SK-N-SH (cell line): ENCODE measurements at regions not wholly inside any gene's neighbourhood (a gene's known extent, or its start where the extent isn't known, plus 50 kb on each side); places are given as distances from the start of the nearest gene placed in this dataset.

Experiments used
- CTCF ChIA-PET: fragments of 300-600, 350-600 bp; formaldehyde crosslinking; extraction: SDS; loops from one replicate; lab custom pipeline; 2021; lab: Yijun Ruan, JAX
- POLR2A ChIA-PET: fragments of 350-600 bp; sonication (Branson Sonifier 250); formaldehyde crosslinking; extraction: SDS; loops from one replicate; lab custom pipeline; 2020; ENCODE audit warnings: antibody characterized with exemption, inconsistent platforms; lab: Yijun Ruan, JAX
- DNase-seq: peaks from one replicate; pipeline ENCODE4 v3.0.0; 2012
- H2AFZ ChIP-seq: fragments of 200-600 bp; sonication (generic); 2 replicates; pipeline ENCODE4 v1.8.1; 2016; ENCODE audit warnings: antibody characterized with exemption, mild to moderate bottlenecking, low read depth
- H3F3A ChIP-seq: fragments of 200-600 bp; sonication (generic); replicated peaks from 2 replicates; pipeline ENCODE3; 2016; ENCODE audit warnings: antibody characterized with exemption, mild to moderate bottlenecking; ENCODE audit not compliant: insufficient read depth
- H3K27ac ChIP-seq, 2 experiments: fragments of 200-500 bp in 1 of 2; fragments of 200-600 bp in 1 of 2; sonication (Bioruptor generic) in 1 of 2; sonication (generic), shearing (Covaris generic) in 1 of 2; 2 replicates each; pipeline versions ENCODE4 v1.5.1 to v1.6.1; 2014 to 2016; ENCODE audit warnings: low read depth in 2 of 2, inconsistent platforms in 1 of 2, low read length in 1 of 2, mild to moderate bottlenecking in 1 of 2, mixed read lengths in 1 of 2
- H3K27me3 ChIP-seq: fragments of 200-600 bp; sonication (generic), shearing (Covaris generic); 2 replicates; pipeline ENCODE4 v1.6.1; 2016; ENCODE audit warnings: mixed run types; ENCODE audit not compliant: insufficient read depth
- H3K36me3 ChIP-seq, 2 experiments: fragments of 200-500 bp in 1 of 2; fragments of 200-600 bp in 1 of 2; sonication (Bioruptor generic) in 1 of 2; sonication (generic) in 1 of 2; replicated peaks in 1 of 2; 2 replicates each; pipeline versions ENCODE3 to v1.5.1; 2014 to 2016; ENCODE audit warnings: low read length in 1 of 2, mild to moderate bottlenecking in 1 of 2; ENCODE audit not compliant: insufficient read depth in 2 of 2, control insufficient read depth in 1 of 2
- H3K4me1 ChIP-seq, 2 experiments: fragments of 200-500 bp in 1 of 2; fragments of 200-600 bp in 1 of 2; sonication (Bioruptor generic) in 1 of 2; sonication (generic), shearing (Covaris generic) in 1 of 2; 2 replicates each; pipeline versions ENCODE4 v1.5.1 to v1.6.1; 2014 to 2016; ENCODE audit warnings: low read depth in 1 of 2, low read length in 1 of 2, mixed run types in 1 of 2; ENCODE audit not compliant: insufficient read depth in 2 of 2, control insufficient read depth in 1 of 2
- H3K4me2 ChIP-seq: fragments of 200-600 bp; sonication (generic), shearing (Covaris generic); 2 replicates; pipeline ENCODE4 v1.6.1; 2017; ENCODE audit warnings: mixed run types
- H3K4me3 ChIP-seq, 2 experiments: fragments of 200-500 bp in 1 of 2; fragments of 200-600 bp in 1 of 2; sonication (Bioruptor generic) in 1 of 2; sonication (generic), shearing (Covaris generic) in 1 of 2; 2 replicates each; pipeline versions ENCODE4 v1.5.1 to v1.8.1; 2014 to 2016; ENCODE audit warnings: low read depth in 2 of 2, inconsistent platforms in 1 of 2, low read length in 1 of 2, mild to moderate bottlenecking in 1 of 2, mixed read lengths in 1 of 2, moderate library complexity in 1 of 2
- H3K79me2 ChIP-seq: fragments of 200-600 bp; sonication (generic); 2 replicates; pipeline ENCODE4 v1.8.1; 2017; ENCODE audit warnings: mild to moderate bottlenecking; ENCODE audit not compliant: insufficient read depth
- H3K9ac ChIP-seq: fragments of 200-600 bp; sonication (generic); 2 replicates; pipeline ENCODE4 v1.6.1; 2017; ENCODE audit warnings: mixed run types
- H3K9me2 ChIP-seq: fragments of 200-600 bp; sonication (generic); 2 replicates; pipeline ENCODE4 v1.6.1; 2017; ENCODE audit warnings: mixed run types
- H3K9me3 ChIP-seq: fragments of 200-600 bp; sonication (generic); 2 replicates; pipeline ENCODE4 v1.6.1; 2017; ENCODE audit warnings: mixed run types, mild to moderate bottlenecking, moderate library complexity
- H4K20me1 ChIP-seq: fragments of 200-600 bp; sonication (generic); 2 replicates; pipeline ENCODE4 v1.6.1; 2017; ENCODE audit warnings: mild to moderate bottlenecking, mixed run types; ENCODE audit not compliant: insufficient read depth
- ELF1 ChIP-seq: IDR thresholded peaks from 2 replicates; pipeline ENCODE4 v1.4.0; 2012
- EP300 ChIP-seq, 2 experiments: IDR thresholded peaks; 2 replicates each; pipeline versions ENCODE4 v1.4.0 to v1.6.1; 2012; ENCODE audit warnings: borderline replicate concordance in 1 of 2, low read depth in 1 of 2, low read length in 1 of 2
- EZH2phosphoT487 ChIP-seq: fragments of 200-600 bp; sonication (generic); IDR thresholded peaks from 2 replicates; pipeline ENCODE4 v1.6.1; 2017; ENCODE audit warnings: low read depth, mixed run types, mild to moderate bottlenecking, antibody characterized with exemption, moderate library complexity, borderline replicate concordance
- FOSL2 ChIP-seq: IDR thresholded peaks from 2 replicates; pipeline ENCODE4 v1.4.0; 2012; ENCODE audit warnings: low read depth, mild to moderate bottlenecking, moderate library complexity, borderline replicate concordance
- FOXJ3 ChIP-seq: sonication (generic); formaldehyde crosslinking; IDR thresholded peaks from 2 replicates; pipeline ENCODE4 v1.5.1; 2020; ENCODE audit warnings: mild to moderate bottlenecking, missing genetic modification reagents
- FOXM1 ChIP-seq: IDR thresholded peaks from 2 replicates; pipeline ENCODE4 v1.4.0; 2012; ENCODE audit warnings: low read depth, mild to moderate bottlenecking
- GABPA ChIP-seq: IDR thresholded peaks from 2 replicates; pipeline ENCODE4 v1.4.0; 2012; ENCODE audit warnings: low read depth, mild to moderate bottlenecking
- GATA2 ChIP-seq: sonication (generic); formaldehyde crosslinking; IDR thresholded peaks from 2 replicates; pipeline ENCODE4 v1.5.0; 2020; ENCODE audit warnings: mild to moderate bottlenecking, missing genetic modification reagents
- JUND ChIP-seq: IDR thresholded peaks from 2 replicates; pipeline ENCODE4 v1.4.0; 2012
- MAX ChIP-seq: IDR thresholded peaks from 2 replicates; pipeline ENCODE4 v1.4.0; 2012; ENCODE audit warnings: low read depth
- MXI1 ChIP-seq: IDR thresholded peaks from 2 replicates; pipeline ENCODE4 v1.6.1; 2012; ENCODE audit warnings: mild to moderate bottlenecking, low read depth, low read length, improper control_type of control experiment
- NFIC ChIP-seq: IDR thresholded peaks from 2 replicates; pipeline ENCODE4 v1.4.0; 2012; ENCODE audit warnings: borderline replicate concordance
- NRF1 ChIP-seq: IDR thresholded peaks from 2 replicates; pipeline ENCODE4 v1.6.1; 2012; ENCODE audit warnings: low read depth, mild to moderate bottlenecking, low read length
- RAD21 ChIP-seq: IDR thresholded peaks from 2 replicates; pipeline ENCODE4 v1.6.1; 2012; ENCODE audit warnings: mild to moderate bottlenecking, low read length
- RCOR1 ChIP-seq: fragments of 150-350 bp; IDR thresholded peaks from 2 replicates; pipeline ENCODE4 v1.6.1; 2017; ENCODE audit warnings: antibody characterized with exemption, low read length
- SIN3A ChIP-seq: IDR thresholded peaks from 2 replicates; pipeline ENCODE4 v1.6.1; 2012; ENCODE audit warnings: low read depth, mild to moderate bottlenecking, low read length, moderate library complexity, borderline replicate concordance
- SMC3 ChIP-seq: IDR thresholded peaks from 2 replicates; pipeline ENCODE4 v1.6.1; 2012; ENCODE audit warnings: low read depth, low read length, improper control_type of control experiment
- TAF1 ChIP-seq: IDR thresholded peaks from 2 replicates; pipeline ENCODE4 v1.6.1; 2012; ENCODE audit warnings: low read depth, mild to moderate bottlenecking, low read length, moderate library complexity, borderline replicate concordance
- TCF12 ChIP-seq: IDR thresholded peaks from 2 replicates; pipeline ENCODE4 v1.4.0; 2012
- TEAD4 ChIP-seq: IDR thresholded peaks from 2 replicates; pipeline ENCODE4 v1.4.0; 2012; ENCODE audit warnings: mild to moderate bottlenecking, borderline replicate concordance; ENCODE audit not compliant: insufficient read depth
- USF1 ChIP-seq: IDR thresholded peaks from 2 replicates; pipeline ENCODE4 v1.4.0; 2012; ENCODE audit warnings: low read depth, borderline replicate concordance
- WGBS: methylation state at CpG from one replicate; pipeline ENCODE4 v1.1.6; 2017; ENCODE audit warnings: low lambda C conversion rate; 5-methylcytosine and 5-hydroxymethylcytosine counted together

GRCh38 chr20:30503992-30504570 is 753.4 kb upstream of the DEFB115 start (continued):
- TF ChIP-seq USF1: no peak
- no peak for TF ChIP-seq NRF1
- TF ChIP-seq MAX: no peak
- TF ChIP-seq TAF1: no peak
- TF ChIP-seq FOXM1: no peak

GRCh38 chr20:30505566-30505965 is 751.9 kb upstream of the DEFB115 start:
- ChIA-PET CTCF (no interaction called here), POLR2A (no interaction called here)
- no peaks in the 10 kb centered on the region for H3K36me3 ChIP-seq
- WGBS: 26% methylated on average over 9 of the region's 9 CpGs
- H3K9ac ChIP-seq: no peak overlapping the region
- no peaks in the 10 kb centered on the region for H4K20me1 ChIP-seq
- no peak for DNase-seq
- no peak overlapping the region for H2AFZ ChIP-seq
- H3K79me2 ChIP-seq: no peaks in the 10 kb centered on the region
- no peaks in the 10 kb centered on the region for H3K9me2 ChIP-seq
- H3K27me3 ChIP-seq: peaks cover 19% of the 10 kb centered on the region; the same call in 1 of the 2 replicates
- no peak for TF ChIP-seq EZH2phosphoT487
- no peak for TF ChIP-seq SMC3
- no peak for TF ChIP-seq SIN3A
- no peak for TF ChIP-seq ELF1
- no peak for TF ChIP-seq NFIC
- TF ChIP-seq FOXJ3 (CRISPR knock-in tag): no peak
- no peak for TF ChIP-seq RAD21
- no peak for TF ChIP-seq TCF12
- no peak for TF ChIP-seq USF1
- no peak for TF ChIP-seq EP300 (IDR thresholded peaks at IDR 0.05; ENCODE audit: borderline replicate concordance in 1 of 2, low read depth in 1 of 2, low read length in 1 of 2)
- no peak for TF ChIP-seq FOSL2
- no peak for TF ChIP-seq GATA2 (CRISPR knock-in tag)
- TF ChIP-seq MXI1: no peak
- no peak for TF ChIP-seq MAX
- TF ChIP-seq RCOR1: no peak
- no peak for TF ChIP-seq GABPA
- TF ChIP-seq FOXM1: no peak
- no peak for TF ChIP-seq TEAD4
- no peak for TF ChIP-seq JUND
- H3K27ac ChIP-seq: no peak overlapping the region
- H3K4me1 ChIP-seq: no peaks in the 10 kb centered on the region
- no peaks in the 10 kb centered on the region for H3F3A ChIP-seq
- no peaks in the 10 kb centered on the region for H3K9me3 ChIP-seq
- H3K4me2 ChIP-seq: no peak overlapping the region
- no peak overlapping the region for H3K4me3 ChIP-seq
